ENCODE measurements at regions not wholly inside any gene's neighbourhood (a gene's known extent, or its start where the extent isn't known, plus 50 kb on each side); places are given as distances from the start of the nearest gene placed in this dataset.
"Not testable (repeated sequence)": the region's sequence is repeated elsewhere in the genome, so short reads cannot be mapped to it uniquely, and the experiment has no call there.

- ChIA-PET POLR2A (no interaction called here), CTCF (no interaction called here)
- Mint-ChIP-seq H3K36me3 (no peaks in the 10 kb centered on the region), H3K4me3 (no peak overlapping the region), H3K27me3 (no peaks in the 10 kb centered on the region), H3K4me1 (ENCODE audit: low read depth) (no peaks in the 10 kb centered on the region), H3K27ac (no peak overlapping the region), H3K9me3 (no peaks in the 10 kb centered on the region)
- no peak for DNase-seq
- intact Hi-C loops (cut with micrococcal nuclease), result no loop called here
These were observed 758.3 kb upstream of the ARPP21 start for GRCh38 chr3:34881026-34881425.

- intact Hi-C loops (cut with micrococcal nuclease), result no loop called here
- Mint-ChIP-seq H3K9me3 (no peaks in the 10 kb centered on the region), H3K4me3 (no peak overlapping the region), H3K36me3 (no peaks in the 10 kb centered on the region), H3K27ac (no peak overlapping the region), H3K4me1 (ENCODE audit: low read depth) (no peaks in the 10 kb centered on the region), H3K27me3 (no peaks in the 10 kb centered on the region)
- DNase-seq, result no peak
- CTCF ChIA-PET, result no interaction called here
- POLR2A ChIA-PET, result interaction anchor here (0.6 kb wide), 1 partner anchor 495 kb away, joined by 3 read pairs; no protein-coding TSS in a partner anchor
These were observed 756.6 kb upstream of the ARPP21 start for GRCh38 chr3:34882764-34883163.

- H3K4me3 Mint-ChIP-seq, result no peak overlapping the region
- no peaks in the 10 kb centered on the region for H3K36me3 Mint-ChIP-seq
These were observed 755.3 kb upstream of the ARPP21 start for GRCh38 chr3:34884007-34884406.

GRCh38 chr3:34886443-34886842 is 752.9 kb upstream of the ARPP21 start:
- ChIA-PET POLR2A (no interaction called here), CTCF (no interaction called here)
- intact Hi-C loops (cut with micrococcal nuclease), result no loop called here
- peaks cover 3% of the 10 kb centered on the region for H3K9me3 Mint-ChIP-seq
- no peak for DNase-seq
- no peak overlapping the region for H3K4me3 Mint-ChIP-seq
- H3K27me3 Mint-ChIP-seq, result no peaks in the 10 kb centered on the region
- no peaks in the 10 kb centered on the region for H3K4me1 Mint-ChIP-seq (ENCODE audit: low read depth)
- H3K36me3 Mint-ChIP-seq, result no peaks in the 10 kb centered on the region
- no peak overlapping the region for H3K27ac Mint-ChIP-seq

More at GRCh38 chr3:34884007-34884406, 755.3 kb upstream of the ARPP21 start:
- intact Hi-C loops (cut with micrococcal nuclease), result no loop called here
- H3K9me3 Mint-ChIP-seq, result peaks cover under 1% of the 10 kb centered on the region
- H3K27me3 Mint-ChIP-seq, result no peaks in the 10 kb centered on the region
- ChIA-PET POLR2A (no interaction called here), CTCF (no interaction called here)
- no peak for DNase-seq
- no peak overlapping the region for H3K27ac Mint-ChIP-seq
- H3K4me1 Mint-ChIP-seq (ENCODE audit: low read depth), result no peaks in the 10 kb centered on the region

GRCh38 chr3:34889641-34890040 is 749.7 kb upstream of the ARPP21 start:
- Mint-ChIP-seq H3K27ac (no peak overlapping the region), H3K36me3 (no peaks in the 10 kb centered on the region), H3K27me3 (no peaks in the 10 kb centered on the region), H3K9me3 (peaks cover 3% of the 10 kb centered on the region), H3K4me3 (no peak overlapping the region), H3K4me1 (ENCODE audit: low read depth) (no peaks in the 10 kb centered on the region)
- DNase-seq, result no peak
- ChIA-PET CTCF (no interaction called here), POLR2A (no interaction called here)
- intact Hi-C loops (cut with micrococcal nuclease), result no loop called here

- Mint-ChIP-seq H3K27me3 (no peaks in the 10 kb centered on the region), H3K4me1 (ENCODE audit: low read depth) (no peaks in the 10 kb centered on the region), H3K4me3 (no peak overlapping the region), H3K36me3 (no peaks in the 10 kb centered on the region), H3K27ac (no peak overlapping the region), H3K9me3 (peaks cover 3% of the 10 kb centered on the region)
- ChIA-PET POLR2A (no interaction called here), CTCF (no interaction called here)
- no peak for DNase-seq
- intact Hi-C loops (cut with micrococcal nuclease), result no loop called here
These were observed 749.1 kb upstream of the ARPP21 start for GRCh38 chr3:34890247-34890646.

- Mint-ChIP-seq H3K4me1 (ENCODE audit: low read depth) (no peaks in the 10 kb centered on the region), H3K4me3 (no peak overlapping the region), H3K27ac (no peak overlapping the region), H3K36me3 (no peaks in the 10 kb centered on the region), H3K9me3 (peaks cover 3% of the 10 kb centered on the region), H3K27me3 (no peaks in the 10 kb centered on the region)
- ChIA-PET POLR2A (no interaction called here), CTCF (no interaction called here)
- DNase-seq, result no peak
- intact Hi-C loops (cut with micrococcal nuclease), result no loop called here
These were observed 747.4 kb upstream of the ARPP21 start for GRCh38 chr3:34891941-34892340.

GRCh38 chr3:34895841-34896240 is 743.5 kb upstream of the ARPP21 start:
- H3K27me3 Mint-ChIP-seq, result no peaks in the 10 kb centered on the region

GRCh38 chr3:34909679-34910078 is 729.6 kb upstream of the ARPP21 start:
- DNase-seq; H3K9me3 Mint-ChIP-seq; H3K4me1 Mint-ChIP-seq (ENCODE audit: low read depth); H3K27me3 Mint-ChIP-seq; intact Hi-C loops (cut with micrococcal nuclease); CTCF ChIA-PET; H3K27ac Mint-ChIP-seq; H3K4me3 Mint-ChIP-seq; POLR2A ChIA-PET; H3K36me3 Mint-ChIP-seq: not testable (repeated sequence)

More at GRCh38 chr3:34895841-34896240, 743.5 kb upstream of the ARPP21 start:
- Mint-ChIP-seq H3K9me3 (no peaks in the 10 kb centered on the region), H3K4me3 (no peak overlapping the region), H3K27ac (no peak overlapping the region), H3K36me3 (no peaks in the 10 kb centered on the region), H3K4me1 (ENCODE audit: low read depth) (no peaks in the 10 kb centered on the region)
- ChIA-PET CTCF (no interaction called here), POLR2A (no interaction called here)
- no peak for DNase-seq
- intact Hi-C loops (cut with micrococcal nuclease), result no loop called here

GRCh38 chr3:34919025-34919424 is 720.3 kb upstream of the ARPP21 start:
- no peak for DNase-seq
- intact Hi-C loops (cut with micrococcal nuclease), result no loop called here
- Mint-ChIP-seq H3K4me1 (ENCODE audit: low read depth) (no peaks in the 10 kb centered on the region), H3K27me3 (no peaks in the 10 kb centered on the region), H3K27ac (no peak overlapping the region), H3K9me3 (peaks cover 9% of the 10 kb centered on the region), H3K4me3 (no peak overlapping the region), H3K36me3 (no peaks in the 10 kb centered on the region)
- ChIA-PET CTCF (no interaction called here), POLR2A (no interaction called here)

- Mint-ChIP-seq H3K4me1 (ENCODE audit: low read depth) (no peaks in the 10 kb centered on the region), H3K4me3 (no peak overlapping the region), H3K9me3 (peaks cover 9% of the 10 kb centered on the region), H3K27me3 (no peaks in the 10 kb centered on the region), H3K27ac (no peak overlapping the region), H3K36me3 (no peaks in the 10 kb centered on the region)
- DNase-seq, result no peak
- ChIA-PET CTCF (no interaction called here), POLR2A (no interaction called here)
- intact Hi-C loops (cut with micrococcal nuclease), result no loop called here
These were observed 718.5 kb upstream of the ARPP21 start for GRCh38 chr3:34920806-34921205.

GRCh38 chr3:34924961-34925360 is 714.4 kb upstream of the ARPP21 start:
- H3K9me3 Mint-ChIP-seq, result peaks cover 3% of the 10 kb centered on the region
- ChIA-PET POLR2A (no interaction called here), CTCF (no interaction called here)
- no peak overlapping the region for H3K4me3 Mint-ChIP-seq
- H3K27ac Mint-ChIP-seq, result no peak overlapping the region
- H3K4me1 Mint-ChIP-seq (ENCODE audit: low read depth), result no peaks in the 10 kb centered on the region
- DNase-seq, result no peak
- intact Hi-C loops (cut with micrococcal nuclease), result no loop called here
- no peaks in the 10 kb centered on the region for H3K36me3 Mint-ChIP-seq
- H3K27me3 Mint-ChIP-seq, result no peaks in the 10 kb centered on the region

GRCh38 chr3:34925851-34926250 is 713.5 kb upstream of the ARPP21 start:
- POLR2A ChIA-PET, result no interaction called here
- no peaks in the 10 kb centered on the region for H3K4me1 Mint-ChIP-seq (ENCODE audit: low read depth)
- H3K36me3 Mint-ChIP-seq, result no peaks in the 10 kb centered on the region
- intact Hi-C loops (cut with micrococcal nuclease), result no loop called here
- DNase-seq, result no peak
- peaks cover 3% of the 10 kb centered on the region for H3K9me3 Mint-ChIP-seq
- H3K27ac Mint-ChIP-seq, result no peak overlapping the region
- CTCF ChIA-PET, result no interaction called here
- H3K4me3 Mint-ChIP-seq, result no peak overlapping the region
- no peaks in the 10 kb centered on the region for H3K27me3 Mint-ChIP-seq

- Mint-ChIP-seq H3K27ac (no peak overlapping the region), H3K4me3 (no peak overlapping the region), H3K9me3 (peaks cover 16% of the 10 kb centered on the region), H3K36me3 (no peaks in the 10 kb centered on the region), H3K4me1 (ENCODE audit: low read depth) (no peaks in the 10 kb centered on the region), H3K27me3 (no peaks in the 10 kb centered on the region)
- intact Hi-C loops (cut with micrococcal nuclease), result no loop called here
- CTCF ChIA-PET, result no interaction called here
- DNase-seq, result no peak
- POLR2A ChIA-PET, result no interaction called here
These were observed 710.3 kb upstream of the ARPP21 start for GRCh38 chr3:34929036-34929435.

All from activated CD4-positive, alpha-beta memory T cell treated with anti-CD3 and anti-CD28 coated beads for 36 hours (primary cell).